Peyer's patch (tissue), 4 donors: ENCODE measurements at regions not wholly inside any gene's neighbourhood (a gene's known extent, or its start where the extent isn't known, plus 50 kb on each side); places are given as distances from the start of the nearest gene placed in this dataset.
"Not testable (repeated sequence)": the region's sequence is repeated elsewhere in the genome, so short reads cannot be mapped to it uniquely, and the experiment has no call there.

Experiments used
- DNase-seq, 3 donors: peaks; one replicate each; pipeline ENCODE4 v3.0.0-alpha.2; 2017 to 2019
- H3K27ac ChIP-seq, 4 donors: fragments of 200-600 bp; sonication (generic); one replicate each; pipeline ENCODE4 v1.5.1; 2016 to 2019
- H3K27me3 ChIP-seq, 2 donors: fragments of 200-600 bp; sonication (generic); one replicate each; pipeline ENCODE4 v1.5.1; 2019
- H3K36me3 ChIP-seq, 3 donors: fragments of 200-600 bp; sonication (generic); one replicate each; pipeline ENCODE4 v1.5.1; 2016 to 2019
- H3K4me1 ChIP-seq, 4 donors: fragments of 200-600 bp; sonication (generic); one replicate each; pipeline ENCODE4 v1.5.1; 2016 to 2019
- H3K4me3 ChIP-seq, 4 donors: fragments of 200-600 bp; sonication (generic); 1 replicate in 3 of 4; 2 replicates in 1 of 4; pipeline ENCODE4 v1.5.1; 2016 to 2019; ENCODE audit warnings: mild to moderate bottlenecking in 1 of 4
- H3K9me3 ChIP-seq, 4 donors: fragments of 200-600 bp; sonication (generic); one replicate each; pipeline ENCODE4 v1.5.1; 2016 to 2019; ENCODE audit warnings: mild to moderate bottlenecking in 1 of 4
- TF ChIP-seq, protein P1 (sequence below), 6 experiments: fragments of 450-650 bp in 4 of 6; fragments of 200-600 bp in 2 of 6; sonication (generic) in 1 of 6; IDR thresholded peaks; one replicate each; pipeline ENCODE4 v1.5.1; 2017 to 2019; ENCODE audit warnings: antibody characterized with exemption in 6 of 6, mild to moderate bottlenecking in 3 of 6, moderate library complexity in 1 of 6

DNA sequence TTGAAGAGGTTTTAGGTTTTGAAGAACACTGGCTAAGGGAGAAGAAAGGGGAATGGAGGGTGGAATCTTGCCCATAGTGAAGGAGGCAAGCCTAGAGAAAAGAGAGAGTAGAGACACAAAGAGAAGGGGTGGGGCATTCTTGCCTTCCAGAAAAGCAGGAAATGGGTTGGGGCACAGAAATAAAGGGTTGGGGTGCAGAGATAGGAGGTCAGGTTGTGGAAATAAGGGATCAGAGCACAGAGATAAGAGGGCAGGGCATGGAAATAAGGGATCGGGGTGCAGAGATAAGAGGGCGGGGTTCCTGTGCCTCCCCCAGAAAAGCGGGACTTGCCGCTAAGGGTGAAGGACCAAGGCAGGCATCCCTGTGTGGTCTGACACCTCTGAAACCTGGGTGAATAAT lies 69.9 kb downstream of the ALG1L2 start:
- not testable (repeated sequence) for H3K4me1 ChIP-seq, H3K9me3 ChIP-seq, H3K36me3 ChIP-seq, H3K27ac ChIP-seq, DNase-seq, H3K27me3 ChIP-seq, H3K4me3 ChIP-seq

DNA sequence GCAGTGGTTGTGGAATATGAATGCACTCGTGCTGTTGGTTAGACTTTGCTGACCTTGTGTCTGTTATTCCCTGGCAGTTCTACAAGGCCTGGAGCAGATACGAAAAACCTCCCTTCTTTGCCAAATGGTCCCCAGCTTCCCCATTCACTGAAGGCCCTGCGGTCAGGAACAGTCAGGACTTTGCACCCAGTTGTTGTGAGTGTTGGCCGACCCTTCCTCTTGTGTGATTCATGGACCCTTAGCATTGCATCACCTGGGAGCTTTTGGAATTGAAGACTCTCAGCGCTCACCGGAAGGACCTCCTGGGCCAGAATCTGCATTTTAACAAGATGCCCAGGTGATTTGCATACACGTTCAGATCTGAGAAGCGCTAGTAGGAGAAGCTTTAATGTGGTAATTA lies 71.6 kb downstream of the ALG1L2 start:
- H3K36me3 ChIP-seq, H3K9me3 ChIP-seq, H3K27ac ChIP-seq, H3K27me3 ChIP-seq, H3K4me3 ChIP-seq, DNase-seq, H3K4me1 ChIP-seq: not testable (repeated sequence)

DNA sequence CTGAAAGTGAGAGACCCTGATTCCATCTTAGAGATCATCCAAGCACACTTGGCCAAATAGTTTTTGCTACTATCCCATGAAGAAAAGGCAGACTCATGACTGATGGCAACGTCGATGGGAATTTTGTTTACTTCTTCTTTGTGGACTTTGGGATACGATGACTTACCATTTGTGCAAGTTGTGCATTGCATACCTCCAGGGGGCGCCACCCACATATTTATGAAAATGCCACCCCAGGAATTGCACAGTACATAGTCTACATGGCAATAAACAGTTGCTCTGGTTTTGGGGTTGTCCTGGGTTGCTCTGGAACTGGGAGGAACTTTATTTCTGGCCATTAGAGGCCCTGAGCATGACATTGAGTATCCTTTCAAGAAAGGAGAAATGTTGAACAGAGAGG lies 73.8 kb downstream of the ALG1L2 start:
- DNase-seq, H3K27me3 ChIP-seq, H3K36me3 ChIP-seq, H3K27ac ChIP-seq, H3K4me1 ChIP-seq, H3K4me3 ChIP-seq, H3K9me3 ChIP-seq: not testable (repeated sequence)
- TF ChIP-seq, protein P1, sequence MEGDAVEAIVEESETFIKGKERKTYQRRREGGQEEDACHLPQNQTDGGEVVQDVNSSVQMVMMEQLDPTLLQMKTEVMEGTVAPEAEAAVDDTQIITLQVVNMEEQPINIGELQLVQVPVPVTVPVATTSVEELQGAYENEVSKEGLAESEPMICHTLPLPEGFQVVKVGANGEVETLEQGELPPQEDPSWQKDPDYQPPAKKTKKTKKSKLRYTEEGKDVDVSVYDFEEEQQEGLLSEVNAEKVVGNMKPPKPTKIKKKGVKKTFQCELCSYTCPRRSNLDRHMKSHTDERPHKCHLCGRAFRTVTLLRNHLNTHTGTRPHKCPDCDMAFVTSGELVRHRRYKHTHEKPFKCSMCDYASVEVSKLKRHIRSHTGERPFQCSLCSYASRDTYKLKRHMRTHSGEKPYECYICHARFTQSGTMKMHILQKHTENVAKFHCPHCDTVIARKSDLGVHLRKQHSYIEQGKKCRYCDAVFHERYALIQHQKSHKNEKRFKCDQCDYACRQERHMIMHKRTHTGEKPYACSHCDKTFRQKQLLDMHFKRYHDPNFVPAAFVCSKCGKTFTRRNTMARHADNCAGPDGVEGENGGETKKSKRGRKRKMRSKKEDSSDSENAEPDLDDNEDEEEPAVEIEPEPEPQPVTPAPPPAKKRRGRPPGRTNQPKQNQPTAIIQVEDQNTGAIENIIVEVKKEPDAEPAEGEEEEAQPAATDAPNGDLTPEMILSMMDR (IDR thresholded peaks at IDR 0.05) = peak in 4 of 6 experiments; percentile 9 to 27 (median 18)

DNA sequence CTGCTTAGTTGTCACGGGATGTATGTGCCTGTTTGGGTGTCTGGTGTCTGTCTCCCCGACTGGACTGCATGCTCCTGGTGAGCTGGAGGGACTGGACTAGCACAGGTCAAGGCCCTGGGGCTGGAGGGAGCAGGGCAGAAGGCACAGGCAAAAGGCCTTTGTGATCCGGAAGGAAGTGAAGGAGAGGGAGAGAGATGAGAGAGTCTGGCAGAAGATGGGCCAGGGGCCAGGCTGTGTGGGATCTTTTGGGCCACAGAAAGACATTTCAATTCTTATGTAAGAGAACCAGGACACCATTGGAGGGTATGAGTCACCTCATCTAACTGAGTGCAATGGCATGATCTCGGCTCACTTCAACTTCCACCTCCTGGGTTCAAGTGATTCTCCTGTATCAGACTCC lies 85.2 kb downstream of the ALG1L2 start:
- not testable (repeated sequence) for H3K9me3 ChIP-seq, H3K27ac ChIP-seq, H3K4me3 ChIP-seq, H3K27me3 ChIP-seq, H3K36me3 ChIP-seq, DNase-seq, H3K4me1 ChIP-seq

DNA sequence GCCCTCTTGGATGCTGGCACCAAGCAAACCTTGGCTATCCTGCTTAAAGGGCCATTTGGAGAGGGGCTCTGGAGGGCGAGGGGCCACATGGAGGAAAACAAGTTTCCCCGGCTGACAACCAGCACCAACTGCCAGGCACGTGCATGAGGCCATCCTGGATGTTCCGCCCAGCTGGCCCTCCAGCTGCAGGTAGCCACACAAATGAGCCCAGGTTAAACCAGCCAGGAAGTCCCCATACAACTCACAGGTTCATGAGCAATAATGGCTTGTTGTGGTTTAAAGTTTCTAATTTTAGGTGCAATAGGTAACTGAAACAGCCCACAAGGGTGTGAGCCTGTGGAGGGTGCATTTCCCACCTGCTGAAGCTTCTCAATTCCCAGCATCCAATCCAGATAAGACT lies 93.6 kb downstream of the ALG1L2 start:
- DNase-seq, H3K9me3 ChIP-seq, H3K27me3 ChIP-seq, H3K27ac ChIP-seq, H3K4me1 ChIP-seq, H3K4me3 ChIP-seq, H3K36me3 ChIP-seq: not testable (repeated sequence)

DNA sequence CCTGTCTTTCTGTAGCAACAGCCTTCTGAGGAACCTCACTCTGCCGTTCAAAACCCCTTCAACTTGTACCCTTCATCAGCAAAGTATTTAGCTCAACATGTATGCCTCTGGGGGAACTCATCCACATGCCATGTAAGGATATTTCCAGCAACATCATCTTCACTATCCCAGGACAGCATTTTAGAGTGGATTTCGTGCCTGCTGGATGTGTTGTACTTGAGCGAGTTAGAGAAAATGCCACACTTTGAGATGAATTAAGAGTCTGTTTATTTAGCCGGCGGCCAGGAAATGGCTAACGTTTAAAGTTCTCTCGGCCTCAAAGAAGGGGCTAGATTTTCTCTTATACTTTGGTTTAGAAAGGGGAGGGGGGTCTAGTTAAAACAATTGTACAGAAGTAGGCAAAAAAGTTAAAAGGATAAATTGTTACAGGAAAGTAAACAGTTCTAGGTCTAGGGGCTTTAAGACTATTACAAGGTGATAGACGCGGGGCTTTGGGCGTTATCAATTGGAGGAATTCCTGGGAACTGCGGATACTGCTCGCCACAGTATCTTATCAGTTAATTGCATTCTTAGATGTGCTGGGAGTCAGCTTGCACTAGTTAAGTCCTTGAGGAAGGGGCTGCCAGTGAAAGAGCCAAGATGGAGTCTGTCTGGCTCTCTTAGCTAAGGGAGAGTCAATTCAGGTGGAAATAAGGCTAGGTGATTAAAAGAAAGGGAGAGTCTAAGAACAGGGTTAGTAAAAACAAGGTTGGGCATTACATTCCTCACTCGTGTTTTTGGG lies 95.0 kb downstream of the ALG1L2 start:
- H3K9me3 ChIP-seq, DNase-seq, H3K27me3 ChIP-seq: not testable (repeated sequence)

DNA sequence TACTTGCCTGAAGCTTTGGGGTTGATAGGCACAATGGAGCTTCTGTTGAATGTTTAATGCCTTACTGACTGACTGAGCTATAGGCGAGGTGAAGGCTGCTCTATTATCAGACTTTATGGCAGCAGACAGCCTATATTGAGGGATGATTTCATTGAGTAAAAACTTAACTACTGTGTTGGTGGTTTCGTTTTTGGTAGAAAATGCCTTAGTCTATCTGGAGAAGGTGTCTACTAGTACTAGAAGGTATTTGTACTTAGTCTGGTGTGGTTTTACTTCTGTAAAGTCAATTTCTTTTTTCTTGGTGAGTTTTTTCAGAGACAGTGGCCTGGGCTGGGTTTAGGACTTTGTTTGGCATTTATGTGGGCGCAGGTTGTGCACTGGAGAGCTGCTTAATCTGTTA lies 97.2 kb downstream of the ALG1L2 start:
- not testable (repeated sequence) for H3K36me3 ChIP-seq, H3K4me3 ChIP-seq, H3K9me3 ChIP-seq, H3K27me3 ChIP-seq, DNase-seq, H3K4me1 ChIP-seq
- peak overlapping the region in 2 of 4 donors; percentile 42 to 59 for H3K27ac ChIP-seq

More for the DNA sequence above, 95.0 kb downstream of the ALG1L2 start:
- H3K4me1 ChIP-seq, H3K36me3 ChIP-seq, H3K4me3 ChIP-seq, H3K27ac ChIP-seq: not testable (repeated sequence)

DNA sequence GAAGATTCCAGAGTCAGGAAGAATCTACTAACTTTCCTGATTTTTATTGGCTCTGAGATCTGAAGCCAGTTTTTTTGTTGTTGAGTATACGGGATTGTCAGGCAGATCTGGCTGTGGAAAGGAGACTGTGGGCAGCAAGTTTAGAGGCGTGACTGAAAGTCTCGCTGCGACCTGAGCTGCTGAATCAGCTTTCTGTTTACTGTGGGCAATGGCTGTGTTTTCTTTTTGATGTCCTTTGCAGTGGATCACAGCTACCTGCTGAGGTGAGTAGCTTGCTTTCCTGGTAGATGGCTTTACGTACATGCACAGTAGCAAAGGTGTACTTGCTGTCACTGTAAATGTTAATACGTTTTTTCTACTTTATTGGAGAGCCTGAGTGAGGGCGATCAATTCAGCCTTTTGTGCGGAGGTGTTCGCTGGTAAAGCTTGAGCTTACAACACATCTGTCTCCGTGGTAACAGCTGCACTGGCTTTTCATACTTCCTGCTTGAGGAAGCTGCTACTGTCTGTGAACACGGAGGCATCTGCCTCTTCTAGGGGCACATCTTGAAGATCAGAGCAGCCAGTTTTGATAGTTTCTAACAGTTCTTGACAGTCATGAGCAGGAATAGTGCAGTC lies 97.8 kb downstream of the ALG1L2 start:
- H3K27ac ChIP-seq = peak overlapping the region; percentile 21 to 75 (median 62)
- not testable (repeated sequence) for H3K27me3 ChIP-seq, H3K9me3 ChIP-seq, H3K4me1 ChIP-seq, H3K36me3 ChIP-seq
- peak in 2 of 3 donors; percentile 62 to 87 for DNase-seq
- H3K4me3 ChIP-seq = peak overlapping the region in 3 of 4 donors; percentile 22 to 54 (median 40)

DNA sequence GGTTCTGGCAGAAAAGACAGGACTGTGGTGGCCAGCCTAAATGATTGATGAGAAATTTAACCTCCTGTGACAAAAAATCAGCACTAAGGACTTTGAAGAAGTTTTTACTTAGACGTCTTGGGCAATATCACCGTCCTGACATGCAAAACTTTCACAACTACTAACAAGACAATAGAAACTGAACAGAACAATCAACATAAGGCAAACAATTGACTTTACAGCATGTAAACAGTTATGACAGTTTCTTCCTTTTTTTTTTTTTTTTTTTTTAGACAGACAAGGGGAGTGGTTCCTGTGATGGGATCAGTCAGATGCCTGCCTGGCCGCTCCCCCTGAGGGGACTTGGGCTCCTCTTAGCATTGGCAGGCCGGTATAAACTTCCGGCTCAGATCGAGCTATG lies 100.8 kb downstream of the ALG1L2 start:
- not testable (repeated sequence) for H3K9me3 ChIP-seq, H3K4me1 ChIP-seq, H3K27ac ChIP-seq, H3K27me3 ChIP-seq, DNase-seq, H3K36me3 ChIP-seq, H3K4me3 ChIP-seq

DNA sequence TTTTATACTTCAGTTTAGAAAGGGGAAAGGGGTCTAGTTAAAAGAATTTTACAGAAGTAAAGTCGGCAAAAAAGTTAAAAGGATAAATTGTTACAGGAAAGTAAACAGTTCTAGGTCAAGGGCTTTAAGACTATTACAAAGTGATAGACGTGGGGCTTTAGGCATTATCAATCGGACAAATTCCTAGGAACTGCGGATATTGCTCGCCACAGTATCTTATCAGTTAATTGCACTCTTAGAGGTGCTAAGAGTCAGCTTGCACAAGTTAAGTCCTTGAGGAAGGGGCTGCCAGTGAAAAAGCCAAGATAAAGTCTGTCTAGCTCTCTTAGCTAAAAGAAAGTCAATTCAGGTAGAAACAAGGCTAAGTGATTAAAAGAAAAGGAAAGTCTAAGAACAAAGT lies 102.1 kb downstream of the ALG1L2 start:
- H3K27ac ChIP-seq, H3K36me3 ChIP-seq, H3K4me3 ChIP-seq, H3K9me3 ChIP-seq, DNase-seq, H3K4me1 ChIP-seq, H3K27me3 ChIP-seq: not testable (repeated sequence)

DNA sequence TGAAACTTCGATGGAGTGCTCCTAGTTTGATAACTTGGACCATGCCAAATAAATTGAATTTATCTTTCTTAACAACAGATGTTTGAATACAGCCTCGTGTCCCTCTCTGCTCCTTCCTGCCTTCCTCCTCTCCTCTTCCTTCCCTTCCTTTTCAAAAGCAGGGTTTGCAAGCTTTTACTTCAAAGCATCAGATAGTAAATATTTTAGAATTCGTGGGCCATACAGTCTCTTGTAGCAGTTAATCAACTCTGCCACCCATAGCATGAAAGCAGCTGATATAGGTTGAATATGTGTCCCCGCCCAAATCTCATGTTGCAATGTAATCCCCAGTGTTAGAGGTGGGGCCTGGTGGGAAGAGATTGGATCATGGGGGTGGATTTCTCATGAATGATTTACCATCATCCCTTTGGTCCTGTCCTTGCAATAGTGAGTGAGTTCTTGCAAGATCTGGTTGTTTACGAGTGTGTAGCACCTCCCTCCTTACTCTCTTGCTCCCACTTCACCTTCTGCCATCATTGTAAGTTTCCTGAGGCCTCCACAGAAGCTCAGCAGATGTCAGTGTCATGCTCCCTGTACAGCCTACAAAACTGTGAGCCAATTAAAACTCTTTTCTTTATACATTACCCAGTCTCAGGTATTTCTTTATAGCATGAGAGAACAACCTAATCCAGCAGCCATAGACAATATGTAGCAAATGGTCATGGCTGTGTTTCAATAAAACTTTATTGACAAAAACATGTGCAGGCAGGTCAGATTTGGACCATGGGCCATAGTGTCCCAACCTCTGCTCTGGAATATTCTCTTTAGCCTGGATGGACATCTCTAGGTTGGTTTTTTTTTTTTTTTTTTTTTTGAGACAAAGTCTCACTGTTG lies 102.8 kb downstream of the ALG1L2 start:
- DNase-seq, H3K27me3 ChIP-seq, H3K4me3 ChIP-seq, H3K36me3 ChIP-seq, H3K4me1 ChIP-seq, H3K27ac ChIP-seq, H3K9me3 ChIP-seq: not testable (repeated sequence)

DNA sequence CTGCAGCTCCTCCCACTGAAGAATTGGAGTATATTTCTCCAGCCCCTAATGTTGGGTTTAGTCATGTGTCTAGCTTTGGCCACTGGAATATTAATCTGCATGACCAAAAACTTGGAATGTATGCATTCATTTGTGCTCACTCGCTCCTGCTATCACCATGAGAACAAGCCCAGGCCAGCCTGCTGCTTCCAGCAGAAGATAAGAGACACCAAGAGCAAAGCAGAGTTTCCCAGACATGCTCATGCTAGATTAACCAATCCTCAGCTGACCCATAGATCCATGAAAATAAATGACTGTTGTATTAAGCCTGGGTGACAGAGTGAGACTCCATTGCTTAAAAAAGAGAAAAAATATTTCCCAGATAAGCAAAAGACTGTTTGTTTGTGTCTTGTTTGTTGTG lies 119.6 kb downstream of the ALG1L2 start:
- not testable (repeated sequence) for DNase-seq, H3K4me1 ChIP-seq, H3K27ac ChIP-seq, H3K9me3 ChIP-seq, H3K36me3 ChIP-seq, H3K4me3 ChIP-seq, H3K27me3 ChIP-seq

DNA sequence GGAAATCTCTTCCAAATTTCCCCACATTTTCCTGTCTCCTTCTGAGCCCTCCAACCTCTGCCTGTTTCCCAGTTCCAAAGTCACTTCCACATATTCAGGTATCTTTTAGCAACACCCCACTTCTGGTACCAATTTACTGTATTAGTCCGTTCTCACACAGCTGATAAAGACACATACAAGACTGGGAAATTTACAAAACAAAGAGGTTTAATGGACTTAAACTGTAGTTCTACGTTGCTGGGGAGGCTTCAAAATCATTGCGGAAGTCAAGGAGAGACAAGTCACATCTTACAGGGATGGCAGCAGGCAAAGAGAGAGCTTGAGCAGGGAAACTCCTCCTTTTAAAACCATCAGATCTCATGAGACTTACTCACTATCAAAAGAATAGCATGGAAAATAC lies 122.0 kb downstream of the ALG1L2 start:
- H3K9me3 ChIP-seq, H3K4me3 ChIP-seq, DNase-seq: not testable (repeated sequence)

More for the DNA sequence above, 122.0 kb downstream of the ALG1L2 start:
- H3K36me3 ChIP-seq, H3K27me3 ChIP-seq, H3K27ac ChIP-seq, H3K4me1 ChIP-seq: not testable (repeated sequence)
